HEK293T (cell line): ENCODE measurements at regions not wholly inside any gene's neighbourhood (a gene's known extent, or its start where the extent isn't known, plus 50 kb on each side); places are given as distances from the start of the nearest gene placed in this dataset.
"Not testable (repeated sequence)": the region's sequence is repeated elsewhere in the genome, so short reads cannot be mapped to it uniquely, and the experiment has no call there.

ENCODE experiments used
- CTCF ChIA-PET: fragments of 350-600 bp; formaldehyde crosslinking; extraction: SDS; loops from one replicate; lab custom pipeline; 2021; ENCODE audit warnings: antibody characterized with exemption, inconsistent platforms; lab: Yijun Ruan, JAX
- POLR2A ChIA-PET: fragments of 350-600 bp; formaldehyde crosslinking; extraction: SDS; loops from one replicate; lab custom pipeline; 2020; ENCODE audit warnings: antibody characterized with exemption, inconsistent platforms; lab: Yijun Ruan, JAX
- DNase-seq: peaks from one replicate; pipeline ENCODE4 v3.0.0; 2012; ENCODE audit warnings: mixed read lengths; ENCODE audit errors: extremely low spot score
- ARNT ChIP-seq: fragments of 450-650 bp; IDR thresholded peaks from 2 replicates; pipeline ENCODE4 v1.6.1; 2017; ENCODE audit warnings: mild to moderate bottlenecking
- BHLHE40 ChIP-seq: fragments of 450-650 bp; IDR thresholded peaks from 2 replicates; pipeline ENCODE4 v1.6.1; 2016; ENCODE audit warnings: mild to moderate bottlenecking, moderate library complexity, borderline replicate concordance
- CTBP1 ChIP-seq: fragments of 450-650 bp; IDR thresholded peaks from 2 replicates; pipeline ENCODE4 v1.6.1; 2016; ENCODE audit warnings: borderline replicate concordance
- ELF4 ChIP-seq: fragments of 450-650 bp; IDR thresholded peaks from 2 replicates; pipeline ENCODE4 v1.6.1; 2017; ENCODE audit warnings: antibody characterized with exemption
- FOXA1 ChIP-seq: fragments of 450-650 bp; IDR thresholded peaks from 2 replicates; pipeline ENCODE4 v1.6.1; 2016; ENCODE audit warnings: mild to moderate bottlenecking
- FOXK2 ChIP-seq: fragments of 450-650 bp; IDR thresholded peaks from 2 replicates; pipeline ENCODE4 v1.6.1; 2016; ENCODE audit warnings: mild to moderate bottlenecking
- FOXM1 ChIP-seq: fragments of 450-650 bp; IDR thresholded peaks from 2 replicates; pipeline ENCODE4 v1.6.1; 2017; ENCODE audit warnings: mild to moderate bottlenecking, borderline replicate concordance
- HDGF ChIP-seq: fragments of 450-650 bp; IDR thresholded peaks from 2 replicates; pipeline ENCODE4 v1.6.1; 2017; ENCODE audit warnings: antibody characterized with exemption, borderline replicate concordance
- L3MBTL2 ChIP-seq: fragments of 450-650 bp; conservative IDR thresholded peaks from 2 replicates; pipeline ENCODE4 v1.6.1; 2016; ENCODE audit warnings: mild to moderate bottlenecking
- LEF1 ChIP-seq: fragments of 450-650 bp; IDR thresholded peaks from 2 replicates; pipeline ENCODE4 v1.6.1; 2017; ENCODE audit warnings: mild to moderate bottlenecking, borderline replicate concordance
- NFRKB ChIP-seq: fragments of 450-650 bp; IDR thresholded peaks from 2 replicates; pipeline ENCODE4 v1.6.1; 2016; ENCODE audit warnings: mild to moderate bottlenecking, moderate library complexity
- SP1 ChIP-seq: fragments of 450-650 bp; IDR thresholded peaks from 2 replicates; pipeline ENCODE4 v1.6.1; 2017
- SUZ12 ChIP-seq: fragments of 450-650 bp; IDR thresholded peaks from 2 replicates; pipeline ENCODE4 v1.6.1; 2016; ENCODE audit warnings: mild to moderate bottlenecking
- TARDBP ChIP-seq: fragments of 450-650 bp; IDR thresholded peaks from 2 replicates; pipeline ENCODE4 v1.6.1; 2016
- ZNF384 ChIP-seq: fragments of 450-650 bp; IDR thresholded peaks from 2 replicates; pipeline ENCODE4 v1.6.1; 2016
- TF ChIP-seq, protein P1 (sequence below): fragments of 450-650 bp; IDR thresholded peaks from 2 replicates; pipeline ENCODE4 v1.6.1; 2016

- CTCF ChIA-PET: no interaction called here
- TF ChIP-seq CTBP1: no peak
- no peak for TF ChIP-seq ZNF384
- TF ChIP-seq TARDBP: no peak
- no peak for TF ChIP-seq SUZ12
- TF ChIP-seq NFRKB: no peak
- TF ChIP-seq LEF1: no peak
- no peak for TF ChIP-seq FOXM1
- no peak for TF ChIP-seq HDGF
- no peak for TF ChIP-seq ARNT
- no peak for TF ChIP-seq FOXK2
- TF ChIP-seq L3MBTL2: no peak
- no peak for TF ChIP-seq ELF4
- DNase-seq: no peak
- POLR2A ChIA-PET: no interaction called here
These were observed 1386.6 kb downstream of the AACS start for GRCh38 chr12:126451809-126452208.

GRCh38 chr12:126452686-126453085 is 1387.5 kb downstream of the AACS start:
- POLR2A ChIA-PET, DNase-seq, CTCF ChIA-PET: not testable (repeated sequence)

- DNase-seq: no peak
These were observed 1389.3 kb downstream of the AACS start for GRCh38 chr12:126454581-126454980.

DNA sequence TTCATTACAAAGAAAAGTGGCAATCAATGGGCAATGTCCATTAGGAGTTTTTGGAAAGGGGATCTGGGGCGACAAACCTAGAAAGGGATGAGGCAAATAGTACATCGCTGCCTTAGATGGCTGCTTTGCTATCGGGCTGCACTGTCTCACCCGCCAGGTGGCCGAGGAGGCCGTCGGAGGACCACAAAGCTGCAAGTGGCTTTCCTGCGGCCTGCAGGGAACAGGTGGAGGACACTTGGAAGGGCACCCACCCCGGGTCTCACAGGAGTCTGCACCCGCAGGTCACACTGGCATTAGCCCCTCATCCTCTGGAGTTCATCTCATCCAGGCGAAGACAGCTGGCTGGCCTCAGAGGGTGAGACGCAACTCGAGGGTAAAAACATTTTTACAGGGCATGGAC is 1392.5 kb downstream of the AACS start:
- CTCF ChIA-PET: no interaction called here
- no peak for DNase-seq
- TF ChIP-seq SUZ12 (no peak), TARDBP (no peak), FOXA1 (no peak), CTBP1 (no peak), ARNT (no peak), L3MBTL2 (no peak), ZNF384 (no peak), BHLHE40 (no peak), NFRKB (no peak), ELF4 (no peak), HDGF (no peak), FOXM1 (no peak)
- POLR2A ChIA-PET: no interaction called here

More at GRCh38 chr12:126454581-126454980, 1389.3 kb downstream of the AACS start:
- ChIA-PET CTCF (no interaction called here), POLR2A (interaction anchor here (0.8 kb wide), 1 partner anchor 17 kb away, joined by 3 read pairs; no protein-coding TSS in a partner anchor)
- TF ChIP-seq ELF4 (no peak), ZNF384 (no peak), HDGF (no peak), FOXA1 (no peak)

GRCh38 chr12:126464153-126464552 is 1398.9 kb downstream of the AACS start:
- CTCF ChIA-PET: no interaction called here
- POLR2A ChIA-PET: no interaction called here
- no peak for DNase-seq
- no peak for TF ChIP-seq LEF1
- no peak for TF ChIP-seq FOXM1
- no peak for TF ChIP-seq HDGF
- TF ChIP-seq ELF4: no peak
- no peak for TF ChIP-seq FOXK2
- no peak for TF ChIP-seq NFRKB
- no peak for TF ChIP-seq SP1
- no peak for TF ChIP-seq TARDBP
- TF ChIP-seq ZNF384: no peak
- no peak for TF ChIP-seq SUZ12
- no peak for TF ChIP-seq L3MBTL2
- TF ChIP-seq, protein P1, sequence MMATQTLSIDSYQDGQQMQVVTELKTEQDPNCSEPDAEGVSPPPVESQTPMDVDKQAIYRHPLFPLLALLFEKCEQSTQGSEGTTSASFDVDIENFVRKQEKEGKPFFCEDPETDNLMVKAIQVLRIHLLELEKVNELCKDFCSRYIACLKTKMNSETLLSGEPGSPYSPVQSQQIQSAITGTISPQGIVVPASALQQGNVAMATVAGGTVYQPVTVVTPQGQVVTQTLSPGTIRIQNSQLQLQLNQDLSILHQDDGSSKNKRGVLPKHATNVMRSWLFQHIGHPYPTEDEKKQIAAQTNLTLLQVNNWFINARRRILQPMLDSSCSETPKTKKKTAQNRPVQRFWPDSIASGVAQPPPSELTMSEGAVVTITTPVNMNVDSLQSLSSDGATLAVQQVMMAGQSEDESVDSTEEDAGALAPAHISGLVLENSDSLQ: no peak
- TF ChIP-seq BHLHE40: no peak
- no peak for TF ChIP-seq ARNT
- no peak for TF ChIP-seq CTBP1

- CTCF ChIA-PET: no interaction called here
- TF ChIP-seq TARDBP (no peak), ARNT (no peak), LEF1 (no peak), L3MBTL2 (no peak), FOXK2 (no peak), FOXA1 (no peak), ZNF384 (no peak), HDGF (no peak), FOXM1 (no peak), BHLHE40 (no peak), ELF4 (no peak), CTBP1 (no peak), NFRKB (no peak), SP1 (no peak), SUZ12 (no peak)
- TF ChIP-seq, protein P1: no peak
- POLR2A ChIA-PET: no interaction called here
- no peak for DNase-seq
These were observed 1404.0 kb downstream of the AACS start for GRCh38 chr12:126469211-126469610.

GRCh38 chr12:126474703-126475102 is 1409.5 kb downstream of the AACS start:
- TF ChIP-seq BHLHE40: no peak
- no peak for TF ChIP-seq ARNT
- TF ChIP-seq LEF1: no peak
- no peak for TF ChIP-seq SP1
- TF ChIP-seq HDGF: no peak
- no peak for TF ChIP-seq TARDBP
- no peak for TF ChIP-seq FOXM1
- no peak for TF ChIP-seq FOXA1
- TF ChIP-seq CTBP1: no peak
- no peak for TF ChIP-seq NFRKB
- TF ChIP-seq SUZ12: no peak
- no peak for TF ChIP-seq ELF4
- no peak for TF ChIP-seq ZNF384
- TF ChIP-seq, protein P1: no peak
- CTCF ChIA-PET: no interaction called here
- no peak for DNase-seq
- POLR2A ChIA-PET: no interaction called here
